ENCODE measurements at regions not wholly inside any gene's neighbourhood (a gene's known extent, or its start where the extent isn't known, plus 50 kb on each side); places are given as distances from the start of the nearest gene placed in this dataset.

- no peak overlapping the region for H3K27ac ChIP-seq (ENCODE audit: low read depth, low read length)
- WGBS (ENCODE audit: insufficient coverage), result no CpG with 5 or more reads among the region's 4 CpGs
- H3K9me3 ChIP-seq (ENCODE audit: control insufficient read depth, insufficient read depth, low read length), result no peaks in the 10 kb centered on the region
- no peaks in the 10 kb centered on the region for H3K27me3 ChIP-seq (ENCODE audit: control insufficient read depth, insufficient read depth, low read length)
- peak in 3 of 6 donors; percentile 22 to 90 (median 63) for DNase-seq (ENCODE audit: low read depth in 4 of 6, low spot score in 6 of 6)
- H3K4me3 ChIP-seq (ENCODE audit: low read depth, low read length), result no peak overlapping the region
- no peaks in the 10 kb centered on the region for H3K36me3 ChIP-seq (ENCODE audit: control insufficient read depth, insufficient read depth, low read length)
- peaks cover 6% of the 10 kb centered on the region for H3K4me1 ChIP-seq (ENCODE audit: control insufficient read depth, insufficient read depth, low read length)
Observed at GRCh38 chr3:178320456-178321351, 215.5 kb upstream of the KCNMB2 start.

GRCh38 chr3:178324356-178324755 lies 211.9 kb upstream of the KCNMB2 start:
- Histone ChIP-seq H3K36me3 (ENCODE audit: control insufficient read depth, insufficient read depth, low read length) (no peaks in the 10 kb centered on the region), H3K27me3 (ENCODE audit: control insufficient read depth, insufficient read depth, low read length) (no peaks in the 10 kb centered on the region), H3K27ac (ENCODE audit: low read depth, low read length) (no peak overlapping the region), H3K4me3 (ENCODE audit: low read depth, low read length) (no peak overlapping the region), H3K4me1 (ENCODE audit: control insufficient read depth, insufficient read depth, low read length) (peaks cover 6% of the 10 kb centered on the region), H3K9me3 (ENCODE audit: control insufficient read depth, insufficient read depth, low read length) (no peaks in the 10 kb centered on the region)
- DNase-seq (ENCODE audit: low read depth in 4 of 6, low spot score in 6 of 6), result no peak
- WGBS (ENCODE audit: insufficient coverage), result 83% methylated on average over 5 of the region's 5 CpGs

GRCh38 chr3:178325330-178325729 lies 210.9 kb upstream of the KCNMB2 start:
- H3K27ac ChIP-seq (ENCODE audit: low read depth, low read length), result no peak overlapping the region
- WGBS (ENCODE audit: insufficient coverage), result no CpG with 5 or more reads among the region's 1 CpG
- H3K4me1 ChIP-seq (ENCODE audit: control insufficient read depth, insufficient read depth, low read length), result peaks cover 6% of the 10 kb centered on the region
- no peaks in the 10 kb centered on the region for H3K36me3 ChIP-seq (ENCODE audit: control insufficient read depth, insufficient read depth, low read length)
- no peaks in the 10 kb centered on the region for H3K27me3 ChIP-seq (ENCODE audit: control insufficient read depth, insufficient read depth, low read length)
- H3K4me3 ChIP-seq (ENCODE audit: low read depth, low read length), result no peak overlapping the region
- no peaks in the 10 kb centered on the region for H3K9me3 ChIP-seq (ENCODE audit: control insufficient read depth, insufficient read depth, low read length)
- DNase-seq (ENCODE audit: low read depth in 4 of 6, low spot score in 6 of 6), result peak in 4 of 6 donors; percentile 20 to 89 (median 51)

- Histone ChIP-seq H3K9me3 (ENCODE audit: control insufficient read depth, insufficient read depth, low read length) (no peaks in the 10 kb centered on the region), H3K27me3 (ENCODE audit: control insufficient read depth, insufficient read depth, low read length) (no peaks in the 10 kb centered on the region), H3K27ac (ENCODE audit: low read depth, low read length) (no peak overlapping the region), H3K4me3 (ENCODE audit: low read depth, low read length) (no peak overlapping the region), H3K4me1 (ENCODE audit: control insufficient read depth, insufficient read depth, low read length) (no peaks in the 10 kb centered on the region), H3K36me3 (ENCODE audit: control insufficient read depth, insufficient read depth, low read length) (no peaks in the 10 kb centered on the region)
- no CpG with 5 or more reads among the region's 1 CpG for WGBS (ENCODE audit: insufficient coverage)
- DNase-seq (ENCODE audit: low read depth in 4 of 6, low spot score in 6 of 6), result no peak
Observed at GRCh38 chr3:178329936-178330335, 206.3 kb upstream of the KCNMB2 start.

- WGBS (ENCODE audit: insufficient coverage), result 98% methylated on average over 3 of the region's 3 CpGs
Observed at GRCh38 chr3:178334239-178334638, 202.0 kb upstream of the KCNMB2 start.

GRCh38 chr3:178336336-178336735 lies 199.9 kb upstream of the KCNMB2 start:
- Histone ChIP-seq H3K4me3 (ENCODE audit: low read depth, low read length) (no peak overlapping the region), H3K9me3 (ENCODE audit: control insufficient read depth, insufficient read depth, low read length) (no peaks in the 10 kb centered on the region), H3K4me1 (ENCODE audit: control insufficient read depth, insufficient read depth, low read length) (no peaks in the 10 kb centered on the region), H3K36me3 (ENCODE audit: control insufficient read depth, insufficient read depth, low read length) (no peaks in the 10 kb centered on the region), H3K27me3 (ENCODE audit: control insufficient read depth, insufficient read depth, low read length) (no peaks in the 10 kb centered on the region), H3K27ac (ENCODE audit: low read depth, low read length) (no peak overlapping the region)
- no peak for DNase-seq (ENCODE audit: low read depth in 4 of 6, low spot score in 6 of 6)
- 63% methylated on average over 1 of the region's 1 CpG for WGBS (ENCODE audit: insufficient coverage)

More at GRCh38 chr3:178334239-178334638, 202.0 kb upstream of the KCNMB2 start:
- H3K4me3 ChIP-seq (ENCODE audit: low read depth, low read length), result no peak overlapping the region
- H3K27ac ChIP-seq (ENCODE audit: low read depth, low read length), result no peak overlapping the region
- no peaks in the 10 kb centered on the region for H3K9me3 ChIP-seq (ENCODE audit: control insufficient read depth, insufficient read depth, low read length)
- no peak for DNase-seq (ENCODE audit: low read depth in 4 of 6, low spot score in 6 of 6)
- no peaks in the 10 kb centered on the region for H3K36me3 ChIP-seq (ENCODE audit: control insufficient read depth, insufficient read depth, low read length)
- H3K27me3 ChIP-seq (ENCODE audit: control insufficient read depth, insufficient read depth, low read length), result no peaks in the 10 kb centered on the region
- no peaks in the 10 kb centered on the region for H3K4me1 ChIP-seq (ENCODE audit: control insufficient read depth, insufficient read depth, low read length)

- Histone ChIP-seq H3K27me3 (ENCODE audit: control insufficient read depth, insufficient read depth, low read length) (no peaks in the 10 kb centered on the region), H3K27ac (ENCODE audit: low read depth, low read length) (no peak overlapping the region), H3K4me3 (ENCODE audit: low read depth, low read length) (no peak overlapping the region), H3K9me3 (ENCODE audit: control insufficient read depth, insufficient read depth, low read length) (no peaks in the 10 kb centered on the region), H3K4me1 (ENCODE audit: control insufficient read depth, insufficient read depth, low read length) (no peaks in the 10 kb centered on the region), H3K36me3 (ENCODE audit: control insufficient read depth, insufficient read depth, low read length) (no peaks in the 10 kb centered on the region)
- DNase-seq (ENCODE audit: low read depth in 4 of 6, low spot score in 6 of 6), result no peak
- WGBS (ENCODE audit: insufficient coverage), result no CpG with 5 or more reads among the region's 2 CpGs
Observed at GRCh38 chr3:178340506-178340905, 195.7 kb upstream of the KCNMB2 start.

GRCh38 chr3:178341636-178342035 lies 194.6 kb upstream of the KCNMB2 start:
- WGBS (ENCODE audit: insufficient coverage), result 82% methylated on average over 3 of the region's 7 CpGs
- no peak for DNase-seq (ENCODE audit: low read depth in 4 of 6, low spot score in 6 of 6)
- H3K9me3 ChIP-seq (ENCODE audit: control insufficient read depth, insufficient read depth, low read length), result no peaks in the 10 kb centered on the region

GRCh38 chr3:178342111-178342510 lies 194.1 kb upstream of the KCNMB2 start:
- no peak overlapping the region for H3K27ac ChIP-seq (ENCODE audit: low read depth, low read length)
- no peak overlapping the region for H3K4me3 ChIP-seq (ENCODE audit: low read depth, low read length)
- WGBS (ENCODE audit: insufficient coverage), result no CpG with 5 or more reads among the region's 2 CpGs
- no peaks in the 10 kb centered on the region for H3K27me3 ChIP-seq (ENCODE audit: control insufficient read depth, insufficient read depth, low read length)
- H3K36me3 ChIP-seq (ENCODE audit: control insufficient read depth, insufficient read depth, low read length), result no peaks in the 10 kb centered on the region
- H3K4me1 ChIP-seq (ENCODE audit: control insufficient read depth, insufficient read depth, low read length), result no peaks in the 10 kb centered on the region
- H3K9me3 ChIP-seq (ENCODE audit: control insufficient read depth, insufficient read depth, low read length), result no peaks in the 10 kb centered on the region
- no peak for DNase-seq (ENCODE audit: low read depth in 4 of 6, low spot score in 6 of 6)

More at GRCh38 chr3:178341636-178342035, 194.6 kb upstream of the KCNMB2 start:
- no peak overlapping the region for H3K4me3 ChIP-seq (ENCODE audit: low read depth, low read length)
- no peak overlapping the region for H3K27ac ChIP-seq (ENCODE audit: low read depth, low read length)
- H3K27me3 ChIP-seq (ENCODE audit: control insufficient read depth, insufficient read depth, low read length), result no peaks in the 10 kb centered on the region
- no peaks in the 10 kb centered on the region for H3K4me1 ChIP-seq (ENCODE audit: control insufficient read depth, insufficient read depth, low read length)
- no peaks in the 10 kb centered on the region for H3K36me3 ChIP-seq (ENCODE audit: control insufficient read depth, insufficient read depth, low read length)

GRCh38 chr3:178343433-178344038 lies 192.7 kb upstream of the KCNMB2 start:
- Histone ChIP-seq H3K27me3 (ENCODE audit: control insufficient read depth, insufficient read depth, low read length) (no peaks in the 10 kb centered on the region), H3K36me3 (ENCODE audit: control insufficient read depth, insufficient read depth, low read length) (no peaks in the 10 kb centered on the region), H3K4me3 (ENCODE audit: low read depth, low read length) (no peak overlapping the region), H3K4me1 (ENCODE audit: control insufficient read depth, insufficient read depth, low read length) (no peaks in the 10 kb centered on the region), H3K27ac (ENCODE audit: low read depth, low read length) (no peak overlapping the region), H3K9me3 (ENCODE audit: control insufficient read depth, insufficient read depth, low read length) (no peaks in the 10 kb centered on the region)
- no peak for DNase-seq (ENCODE audit: low read depth in 4 of 6, low spot score in 6 of 6)
- WGBS (ENCODE audit: insufficient coverage), result 97% methylated on average over 5 of the region's 5 CpGs
